HG02678 (cell line): ENCODE measurements at regions not wholly inside any gene's neighbourhood (a gene's known extent, or its start where the extent isn't known, plus 50 kb on each side); places are given as distances from the start of the nearest gene placed in this dataset.
"Not testable (repeated sequence)": the region's sequence is repeated elsewhere in the genome, so short reads cannot be mapped to it uniquely, and the experiment has no call there.

Source experiments
- ATAC-seq: cut with Tn5 transposase; IDR thresholded peaks from one replicate; pipeline ENCODE4 v1.9.1; 2021; ENCODE audit warnings: mild to moderate bottlenecking, moderate library complexity; ENCODE audit not compliant: unreplicated experiment

DNA sequence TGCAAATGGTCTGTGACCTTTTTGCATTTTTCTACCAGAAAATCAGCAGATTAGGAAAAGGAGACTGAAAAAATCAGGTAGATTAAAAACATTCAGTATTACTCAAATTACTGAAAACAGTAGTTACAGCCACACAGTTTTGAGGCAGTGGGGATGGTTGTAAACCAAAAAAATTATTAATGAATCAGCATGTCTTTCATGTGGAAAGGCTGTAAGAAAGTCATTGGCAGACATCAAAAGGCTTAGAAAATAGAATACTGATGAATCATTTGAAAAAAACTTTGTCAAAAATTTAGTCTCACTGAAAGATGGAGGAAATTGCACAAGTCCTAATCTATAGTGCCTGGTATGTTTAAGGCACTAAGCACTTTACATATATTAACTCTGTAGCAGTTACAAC is 133.9 kb upstream of the GCFC2 start:
- ATAC-seq: peak; percentile 56

GRCh38 chr2:75834588-75834987 is 123.9 kb upstream of the GCFC2 start:
- ATAC-seq: not testable (repeated sequence)

- ATAC-seq: no peak
Measured at GRCh38 chr2:75833386-75833785, 122.7 kb upstream of the GCFC2 start.

- ATAC-seq: no peak
Measured at GRCh38 chr2:75828826-75829225, 118.1 kb upstream of the GCFC2 start.

- ATAC-seq: not testable (repeated sequence)
Measured at GRCh38 chr2:75823515-75823914, 112.8 kb upstream of the GCFC2 start.

GRCh38 chr2:75822336-75822735 is 111.6 kb upstream of the GCFC2 start:
- no peak for ATAC-seq

GRCh38 chr2:75820693-75821092 is 110.0 kb upstream of the GCFC2 start:
- ATAC-seq: no peak

DNA sequence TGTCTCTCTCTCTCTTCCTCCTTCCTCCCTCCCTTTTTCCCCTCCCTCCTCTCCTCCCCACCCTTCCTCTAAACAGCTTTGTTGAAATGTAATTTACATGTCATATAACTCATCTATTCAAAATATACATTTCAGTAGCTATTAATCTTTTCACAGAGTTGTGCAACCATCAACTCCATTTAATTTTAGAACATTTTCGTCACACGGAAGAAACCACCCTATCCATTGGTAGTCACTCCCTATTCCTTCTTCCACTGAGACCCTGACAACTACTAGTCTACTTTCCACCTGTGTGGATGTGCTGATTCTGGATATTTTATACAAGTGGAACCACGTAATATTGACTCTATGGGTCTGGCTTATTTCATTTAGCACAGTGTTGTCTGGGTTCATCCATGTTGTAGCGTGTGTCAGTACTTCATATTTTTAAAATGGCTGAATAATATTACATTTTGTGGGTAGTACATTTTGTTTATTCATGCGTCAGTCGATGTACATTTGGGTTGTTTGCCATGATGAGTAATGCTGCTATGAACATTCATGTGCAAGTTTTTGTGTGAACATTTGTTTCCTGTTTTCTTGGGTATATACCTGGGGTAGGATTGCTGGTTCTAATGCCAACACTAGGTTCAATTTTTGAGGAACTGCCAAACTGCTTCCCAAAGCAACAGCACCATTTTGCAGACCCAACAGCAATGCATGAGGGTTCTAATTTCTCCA is 100.1 kb upstream of the GCFC2 start:
- no peak for ATAC-seq

- no peak for ATAC-seq
Measured at GRCh38 chr2:75808793-75809535, 98.2 kb upstream of the GCFC2 start.

- ATAC-seq: no peak
Measured at GRCh38 chr2:75807992-75808391, 97.3 kb upstream of the GCFC2 start.

DNA sequence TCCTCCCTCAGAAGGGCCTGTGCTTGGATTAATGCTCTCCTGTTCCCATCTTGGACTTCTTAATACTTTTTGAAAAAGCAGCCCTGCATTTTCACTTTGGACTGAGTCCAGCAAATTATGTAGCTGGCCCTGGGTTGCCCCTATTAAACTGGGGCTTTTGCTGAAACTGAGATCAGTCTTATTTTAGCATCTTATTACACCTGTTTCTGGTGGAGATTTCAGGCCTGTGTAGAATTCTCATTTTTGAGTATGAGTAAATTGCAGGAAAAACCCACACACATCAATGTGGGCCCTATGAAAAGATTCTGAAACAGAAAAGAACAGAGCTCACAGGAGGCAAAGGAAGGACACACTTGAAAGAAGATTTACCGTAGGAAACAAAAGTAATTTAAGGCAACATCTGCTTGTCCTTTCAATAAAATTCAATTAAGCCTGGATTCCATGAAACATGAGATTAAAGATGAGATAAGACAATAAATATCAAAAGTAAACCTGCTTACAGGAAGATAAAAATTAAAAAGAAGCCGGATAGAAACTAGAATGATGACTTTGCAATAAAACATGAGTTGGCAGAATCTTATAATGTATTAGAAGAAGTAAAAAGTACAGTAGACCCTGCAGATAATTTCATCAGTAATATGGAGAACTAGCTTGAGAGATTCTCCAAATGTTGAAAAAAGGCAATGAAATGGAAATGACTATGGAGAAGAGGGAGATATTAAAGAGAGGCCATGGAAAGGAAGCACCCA is 90.7 kb upstream of the GCFC2 start:
- ATAC-seq: peak; percentile 43

GRCh38 chr2:75800456-75800855 is 89.7 kb upstream of the GCFC2 start:
- peak; percentile 68 for ATAC-seq

DNA sequence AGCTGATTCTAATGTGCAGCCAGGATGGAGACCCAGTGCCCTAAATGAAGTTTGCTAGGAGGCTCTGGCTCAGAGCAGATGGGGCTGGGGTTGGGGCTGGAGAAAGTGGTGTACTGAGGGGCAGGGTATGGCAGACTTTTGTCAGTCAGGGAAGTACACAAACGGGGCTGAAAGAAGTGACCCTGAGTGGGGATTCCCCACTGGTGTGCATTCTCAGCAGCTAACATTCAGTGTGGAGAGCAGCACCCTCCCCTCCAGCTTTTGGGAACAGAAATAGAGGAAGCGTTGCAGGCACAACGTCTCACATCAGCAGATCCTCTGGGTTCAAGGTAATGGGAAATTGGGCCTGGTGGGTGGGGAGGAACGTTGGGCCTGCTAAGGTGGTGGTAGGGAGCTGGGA is 89.1 kb upstream of the GCFC2 start:
- peak; percentile 35 for ATAC-seq

DNA sequence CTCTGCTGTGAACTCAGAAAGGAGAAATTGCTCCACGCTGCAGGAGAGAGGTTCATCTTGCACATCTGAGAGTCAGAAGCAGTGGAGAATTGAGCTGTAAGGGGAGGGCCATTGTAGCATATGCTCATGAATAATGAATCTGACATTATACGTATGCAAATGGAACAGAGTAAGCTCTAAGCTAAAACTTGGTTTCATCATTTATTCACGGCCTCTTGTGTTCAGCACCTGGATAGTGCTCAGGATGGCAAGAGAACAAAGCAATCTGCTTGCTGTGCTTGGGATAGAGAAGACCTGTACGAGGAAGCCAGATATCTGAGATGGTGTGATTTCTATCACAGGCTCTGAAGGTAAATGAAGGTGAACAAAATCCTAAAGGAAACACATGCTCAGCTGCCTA is 87.9 kb upstream of the GCFC2 start:
- ATAC-seq: no peak

DNA sequence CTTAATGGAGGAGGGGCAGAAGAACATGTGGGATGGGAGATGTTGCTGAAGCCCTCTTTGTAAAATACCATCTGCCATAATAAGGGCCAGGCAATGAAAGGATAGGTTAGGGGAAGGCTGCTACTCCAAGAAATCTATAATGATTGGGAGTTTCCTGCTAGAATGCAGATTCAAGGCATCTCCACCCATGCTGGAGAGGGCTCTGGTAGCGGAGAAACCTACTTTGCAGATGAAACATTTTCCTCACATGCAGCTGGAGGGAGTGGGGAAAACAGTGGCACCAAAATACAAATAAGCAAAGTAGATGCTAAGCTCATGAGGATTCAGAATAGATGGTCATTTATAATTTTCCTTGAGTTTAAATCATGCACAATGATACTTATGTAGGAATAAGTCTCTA is 82.3 kb upstream of the GCFC2 start:
- ATAC-seq: no peak

DNA sequence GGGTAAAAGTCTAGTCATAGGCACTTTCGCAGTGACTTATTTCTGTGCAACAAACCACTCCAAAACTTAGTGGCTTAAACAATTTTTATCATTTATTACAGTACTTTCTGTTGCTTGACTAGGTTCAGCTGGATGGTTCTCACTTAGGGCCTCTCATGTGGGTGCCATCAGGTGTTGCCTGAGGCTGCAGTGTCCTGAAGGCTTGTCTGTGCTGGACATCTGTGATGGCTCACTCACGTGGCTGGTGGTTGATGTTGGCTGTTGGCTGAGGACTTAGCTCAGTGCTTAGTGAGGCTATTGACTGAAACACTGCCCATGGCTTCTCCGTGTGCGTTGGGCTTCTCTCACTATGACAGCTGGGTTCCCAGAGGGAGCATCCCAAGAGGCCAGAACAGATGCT is 81.4 kb upstream of the GCFC2 start:
- ATAC-seq: no peak

- no peak for ATAC-seq
Measured at GRCh38 chr2:75790814-75791467, 80.2 kb upstream of the GCFC2 start.

- ATAC-seq: no peak
Measured at GRCh38 chr2:75790121-75790813, 79.6 kb upstream of the GCFC2 start.

- no peak for ATAC-seq
Measured at GRCh38 chr2:75788902-75789301, 78.2 kb upstream of the GCFC2 start.

DNA sequence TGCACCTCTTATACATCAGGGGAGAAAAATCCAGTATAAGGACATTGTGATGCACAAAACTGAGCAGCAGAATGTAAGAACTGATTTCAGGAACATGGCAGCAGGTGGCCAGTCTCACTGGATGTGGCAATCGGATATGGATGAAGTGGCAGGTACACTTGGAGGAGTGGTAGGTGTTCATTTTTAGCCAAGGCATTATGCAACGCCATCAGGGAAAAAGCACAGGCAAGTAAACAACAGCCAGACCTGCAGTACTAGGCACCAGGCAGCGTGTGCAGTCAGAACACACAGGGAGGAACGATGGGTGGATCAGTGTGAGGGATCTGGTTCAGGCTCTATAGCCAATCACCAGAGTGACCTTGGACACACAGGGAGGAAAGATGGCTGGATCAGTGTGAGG is 77.4 kb upstream of the GCFC2 start:
- ATAC-seq: no peak
